Activated T-cell treated with anti-CD3 and anti-CD28 coated beads for 1 hour (primary cell): ENCODE measurements at regions not wholly inside any gene's neighbourhood (a gene's known extent, or its start where the extent isn't known, plus 50 kb on each side); places are given as distances from the start of the nearest gene placed in this dataset.
"Not testable (repeated sequence)": the region's sequence is repeated elsewhere in the genome, so short reads cannot be mapped to it uniquely, and the experiment has no call there.

ENCODE experiments used
- DNase-seq: peaks from one replicate; pipeline ENCODE4 v3.0.0-alpha.2; 2020; ENCODE audit warnings: low read depth

GRCh38 chr1:4488018-4488417 lies 166.4 kb upstream of the AJAP1 start:
- DNase-seq: no peak

- no peak for DNase-seq
Measured at GRCh38 chr1:4489486-4489885, 164.9 kb upstream of the AJAP1 start.

- DNase-seq: not testable (repeated sequence)
Measured at GRCh38 chr1:4489992-4490391, 164.4 kb upstream of the AJAP1 start.

- no peak for DNase-seq
Measured at GRCh38 chr1:4494027-4494426, 160.4 kb upstream of the AJAP1 start.

- DNase-seq: no peak
Measured at GRCh38 chr1:4494558-4494957, 159.9 kb upstream of the AJAP1 start.

- no peak for DNase-seq
Measured at GRCh38 chr1:4495809-4496208, 158.6 kb upstream of the AJAP1 start.

GRCh38 chr1:4500441-4500840 lies 154.0 kb upstream of the AJAP1 start:
- DNase-seq: no peak

GRCh38 chr1:4506591-4506990 lies 147.8 kb upstream of the AJAP1 start:
- no peak for DNase-seq

- no peak for DNase-seq
Measured at GRCh38 chr1:4509206-4509605, 145.2 kb upstream of the AJAP1 start.

- DNase-seq: no peak
Measured at GRCh38 chr1:4510276-4510691, 144.1 kb upstream of the AJAP1 start.

- DNase-seq: no peak
Measured at GRCh38 chr1:4511374-4511773, 143.0 kb upstream of the AJAP1 start.

- DNase-seq: no peak
Measured at GRCh38 chr1:4512636-4513035, 141.8 kb upstream of the AJAP1 start.

GRCh38 chr1:4513685-4514084 lies 140.7 kb upstream of the AJAP1 start:
- DNase-seq: no peak

- no peak for DNase-seq
Measured at GRCh38 chr1:4515727-4516289, 138.6 kb upstream of the AJAP1 start.

- DNase-seq: no peak
Measured at GRCh38 chr1:4516596-4516995, 137.8 kb upstream of the AJAP1 start.

- DNase-seq: no peak
Measured at GRCh38 chr1:4517186-4517954, 137.0 kb upstream of the AJAP1 start.

- DNase-seq: no peak
Measured at GRCh38 chr1:4518621-4519020, 135.8 kb upstream of the AJAP1 start.

- no peak for DNase-seq
Measured at GRCh38 chr1:4519954-4520353, 134.5 kb upstream of the AJAP1 start.

- DNase-seq: no peak
Measured at GRCh38 chr1:4523551-4523950, 130.9 kb upstream of the AJAP1 start.

GRCh38 chr1:4526747-4527146 lies 127.7 kb upstream of the AJAP1 start:
- DNase-seq: no peak

- DNase-seq: no peak
Measured at GRCh38 chr1:4527819-4528218, 126.6 kb upstream of the AJAP1 start.

GRCh38 chr1:4528590-4528989 lies 125.8 kb upstream of the AJAP1 start:
- no peak for DNase-seq

GRCh38 chr1:4529446-4530165 lies 124.8 kb upstream of the AJAP1 start:
- DNase-seq: no peak
